ENCODE measurements at regions not wholly inside any gene's neighbourhood (a gene's known extent, or its start where the extent isn't known, plus 50 kb on each side); places are given as distances from the start of the nearest gene placed in this dataset.
"Not testable (repeated sequence)": the region's sequence is repeated elsewhere in the genome, so short reads cannot be mapped to it uniquely, and the experiment has no call there.

DNA sequence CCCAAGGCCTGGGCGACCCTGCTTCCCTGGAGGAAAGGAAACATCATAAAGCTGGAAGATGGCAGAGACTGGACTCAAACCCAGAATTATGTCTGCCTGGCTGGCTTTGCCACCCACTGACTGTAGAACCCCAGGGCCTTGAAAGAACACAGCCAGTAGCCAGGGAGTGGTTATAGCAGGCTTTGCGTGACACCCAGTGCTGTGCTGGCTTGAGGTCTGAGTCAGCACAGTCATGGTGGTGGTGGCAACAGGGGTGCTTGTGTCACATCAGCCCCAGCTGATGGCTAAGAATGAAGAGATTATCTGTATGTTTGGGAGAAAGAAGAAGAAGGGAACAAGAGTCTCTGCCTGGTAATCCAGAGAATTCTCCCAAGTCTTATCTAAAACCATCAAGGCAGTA is 178.8 kb upstream of the SPIN4 start:
- no peak overlapping the region for H4K12ac ChIP-seq (ENCODE audit: low read depth, low read length)
- H2BK5ac ChIP-seq (ENCODE audit: low read depth, low read length, poor library complexity): no peak overlapping the region
- no peak overlapping the region for H4K8ac ChIP-seq (ENCODE audit: low read depth, low read length)
- no peak overlapping the region for H2AFZ ChIP-seq (ENCODE audit: insufficient read depth, low read length, poor library complexity)
- H4K91ac ChIP-seq (ENCODE audit: low read depth, low read length): no peak overlapping the region
- no peak overlapping the region for H3K27ac ChIP-seq (ENCODE audit: low read depth, low read length)
- no CpG with 5 or more reads among the region's 2 CpGs for WGBS (ENCODE audit: extremely low coverage, insufficient coverage, insufficient read length)
- no peaks in the 10 kb centered on the region for H3K4me1 ChIP-seq (ENCODE audit: control insufficient read depth in 1 of 2, insufficient read depth in 2 of 2, low read length in 2 of 2)
- H3K79me1 ChIP-seq (ENCODE audit: low read length): no peaks in the 10 kb centered on the region
- DNase-seq: no peak
- no peak overlapping the region for H3K4me2 ChIP-seq (ENCODE audit: low read length)
- no peak overlapping the region for H3K18ac ChIP-seq (ENCODE audit: low read length)
- no peaks in the 10 kb centered on the region for H3K9me3 ChIP-seq (ENCODE audit: insufficient read depth, low read depth, low read length)
- no peaks in the 10 kb centered on the region for H3K36me3 ChIP-seq (ENCODE audit: control insufficient read depth in 1 of 2, insufficient read depth in 2 of 2, low read length in 2 of 2)
- no peaks in the 10 kb centered on the region for H3K27me3 ChIP-seq (ENCODE audit: insufficient read depth, low read length)
- peaks cover 2% of the 10 kb centered on the region for H3K79me2 ChIP-seq (ENCODE audit: control insufficient read depth, insufficient read depth, low read length, poor library complexity)
- no peak overlapping the region for H3K4ac ChIP-seq (ENCODE audit: low read depth, low read length)
- H3K9ac ChIP-seq (ENCODE audit: low read length): no peak overlapping the region
- no peak overlapping the region for H2BK12ac ChIP-seq (ENCODE audit: low read length)
- H3K23ac ChIP-seq (ENCODE audit: low read length): no peak overlapping the region
- H2AK5ac ChIP-seq (ENCODE audit: low read length): no peak overlapping the region
- H3K4me3 ChIP-seq (ENCODE audit: low read depth, low read length): no peak overlapping the region
- H2BK120ac ChIP-seq (ENCODE audit: insufficient read depth, low read length, poor library complexity): no peak overlapping the region
- no peak overlapping the region for H3K14ac ChIP-seq (ENCODE audit: low read length)

DNA sequence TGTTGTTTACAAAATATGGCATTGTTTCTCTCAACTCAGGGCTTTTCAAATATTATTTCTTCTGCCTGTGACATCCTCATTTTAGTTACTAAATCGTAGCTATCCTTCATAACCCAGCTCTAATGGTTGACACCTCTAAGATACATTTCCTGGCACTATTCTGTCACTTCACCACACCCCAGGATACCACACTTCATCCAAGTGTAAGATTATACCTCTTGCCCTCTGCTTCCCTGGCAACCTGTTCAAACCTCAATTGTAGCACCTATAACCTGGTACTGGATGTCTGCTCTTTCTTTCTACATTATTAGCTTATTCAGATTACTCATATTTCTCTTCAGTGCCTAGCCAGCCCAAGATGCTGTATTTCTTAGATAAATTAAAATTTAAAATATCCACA is 175.7 kb upstream of the SPIN4 start:
- peaks cover 2% of the 10 kb centered on the region for H3K79me2 ChIP-seq (ENCODE audit: control insufficient read depth, insufficient read depth, low read length, poor library complexity)
- no CpG with 5 or more reads among the region's 1 CpG for WGBS (ENCODE audit: extremely low coverage, insufficient coverage, insufficient read length)
- no peak overlapping the region for H3K9ac ChIP-seq (ENCODE audit: low read length)
- no peaks in the 10 kb centered on the region for H3K36me3 ChIP-seq (ENCODE audit: control insufficient read depth in 1 of 2, insufficient read depth in 2 of 2, low read length in 2 of 2)
- H3K79me1 ChIP-seq (ENCODE audit: low read length): no peaks in the 10 kb centered on the region
- DNase-seq: no peak
- H2AFZ ChIP-seq (ENCODE audit: insufficient read depth, low read length, poor library complexity): no peak overlapping the region
- H4K91ac ChIP-seq (ENCODE audit: low read depth, low read length): no peak overlapping the region
- H2AK5ac ChIP-seq (ENCODE audit: low read length): no peak overlapping the region
- no peak overlapping the region for H4K12ac ChIP-seq (ENCODE audit: low read depth, low read length)
- H3K4me3 ChIP-seq (ENCODE audit: low read depth, low read length): no peak overlapping the region
- no peak overlapping the region for H2BK120ac ChIP-seq (ENCODE audit: insufficient read depth, low read length, poor library complexity)
- no peak overlapping the region for H3K4ac ChIP-seq (ENCODE audit: low read depth, low read length)
- no peak overlapping the region for H3K27ac ChIP-seq (ENCODE audit: low read depth, low read length)
- no peaks in the 10 kb centered on the region for H3K27me3 ChIP-seq (ENCODE audit: insufficient read depth, low read length)
- H4K8ac ChIP-seq (ENCODE audit: low read depth, low read length): no peak overlapping the region
- H3K4me2 ChIP-seq (ENCODE audit: low read length): no peak overlapping the region
- no peak overlapping the region for H2BK5ac ChIP-seq (ENCODE audit: low read depth, low read length, poor library complexity)
- H3K9me3 ChIP-seq (ENCODE audit: insufficient read depth, low read depth, low read length): no peaks in the 10 kb centered on the region
- no peak overlapping the region for H2BK12ac ChIP-seq (ENCODE audit: low read length)
- H3K18ac ChIP-seq (ENCODE audit: low read length): no peak overlapping the region
- H3K23ac ChIP-seq (ENCODE audit: low read length): no peak overlapping the region
- no peaks in the 10 kb centered on the region for H3K4me1 ChIP-seq (ENCODE audit: control insufficient read depth in 1 of 2, insufficient read depth in 2 of 2, low read length in 2 of 2)
- no peak overlapping the region for H3K14ac ChIP-seq (ENCODE audit: low read length)

DNA sequence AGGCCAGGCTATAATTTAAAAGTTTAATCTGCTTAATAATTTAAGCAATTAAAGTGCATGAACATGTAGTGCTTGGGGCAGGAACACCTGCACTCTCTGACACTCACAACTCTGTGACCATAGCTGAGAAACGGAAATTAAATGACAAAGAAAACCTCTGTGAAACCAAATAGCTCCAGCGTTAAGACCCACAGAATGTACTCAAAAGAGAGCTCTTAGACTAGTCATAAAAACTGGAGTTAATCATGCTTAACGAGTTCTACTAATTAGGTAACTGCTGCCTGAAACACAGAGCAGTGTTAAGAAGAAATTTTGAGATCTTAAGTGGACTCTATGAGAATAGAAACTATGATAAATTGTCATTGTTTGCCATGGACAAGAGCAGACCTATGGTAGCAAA is 174.4 kb upstream of the SPIN4 start:
- Histone ChIP-seq H3K4ac (ENCODE audit: low read depth, low read length) (no peak overlapping the region), H3K4me1 (ENCODE audit: control insufficient read depth in 1 of 2, insufficient read depth in 2 of 2, low read length in 2 of 2) (no peaks in the 10 kb centered on the region), H4K91ac (ENCODE audit: low read depth, low read length) (no peak overlapping the region), H3K27me3 (ENCODE audit: insufficient read depth, low read length) (no peaks in the 10 kb centered on the region), H3K27ac (ENCODE audit: low read depth, low read length) (no peak overlapping the region), H2BK12ac (ENCODE audit: low read length) (no peak overlapping the region), H3K4me3 (ENCODE audit: low read depth, low read length) (no peak overlapping the region), H3K4me2 (ENCODE audit: low read length) (no peak overlapping the region), H2BK120ac (ENCODE audit: insufficient read depth, low read length, poor library complexity) (no peak overlapping the region), H3K79me1 (ENCODE audit: low read length) (no peaks in the 10 kb centered on the region), H2AFZ (ENCODE audit: insufficient read depth, low read length, poor library complexity) (no peak overlapping the region), H3K79me2 (ENCODE audit: control insufficient read depth, insufficient read depth, low read length, poor library complexity) (peaks cover 2% of the 10 kb centered on the region), H3K9me3 (ENCODE audit: insufficient read depth, low read depth, low read length) (no peaks in the 10 kb centered on the region), H4K12ac (ENCODE audit: low read depth, low read length) (no peak overlapping the region), H2AK5ac (ENCODE audit: low read length) (no peak overlapping the region), H3K36me3 (ENCODE audit: control insufficient read depth in 1 of 2, insufficient read depth in 2 of 2, low read length in 2 of 2) (no peaks in the 10 kb centered on the region), H3K14ac (ENCODE audit: low read length) (no peak overlapping the region), H4K8ac (ENCODE audit: low read depth, low read length) (no peak overlapping the region), H3K18ac (ENCODE audit: low read length) (no peak overlapping the region), H3K9ac (ENCODE audit: low read length) (no peak overlapping the region), H3K23ac (ENCODE audit: low read length) (no peak overlapping the region), H2BK5ac (ENCODE audit: low read depth, low read length, poor library complexity) (no peak overlapping the region)
- DNase-seq: no peak
- no CpG with 5 or more reads among the region's 3 CpGs for WGBS (ENCODE audit: extremely low coverage, insufficient coverage, insufficient read length)

DNA sequence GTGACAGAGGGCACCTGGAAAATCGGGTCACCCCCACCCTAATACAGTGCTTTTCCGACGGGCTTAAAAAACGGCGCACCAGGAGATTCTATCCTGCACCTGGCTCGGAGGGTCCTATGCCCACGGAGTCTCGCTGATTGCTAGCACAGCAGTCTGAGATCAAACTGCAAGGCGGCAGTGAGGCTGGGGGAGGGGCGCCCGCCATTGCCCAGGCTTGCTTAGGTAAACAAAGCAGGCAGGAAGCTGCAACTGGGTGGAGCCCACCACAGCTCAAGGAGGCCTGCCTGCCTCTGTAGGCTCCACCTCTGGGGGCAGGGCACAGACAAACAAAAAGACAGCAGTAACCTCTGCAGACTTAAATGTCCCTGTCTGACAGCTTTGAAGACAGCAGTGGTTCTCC is 168.2 kb upstream of the SPIN4 start:
- H3K27me3 ChIP-seq (ENCODE audit: insufficient read depth, low read length); H3K36me3 ChIP-seq (ENCODE audit: control insufficient read depth in 1 of 2, insufficient read depth in 2 of 2, low read length in 2 of 2); DNase-seq; H4K12ac ChIP-seq (ENCODE audit: low read depth, low read length); H3K4ac ChIP-seq (ENCODE audit: low read depth, low read length); H3K14ac ChIP-seq (ENCODE audit: low read length); H3K27ac ChIP-seq (ENCODE audit: low read depth, low read length); H3K4me3 ChIP-seq (ENCODE audit: low read depth, low read length); H3K23ac ChIP-seq (ENCODE audit: low read length); H3K79me2 ChIP-seq (ENCODE audit: control insufficient read depth, insufficient read depth, low read length, poor library complexity); H2AFZ ChIP-seq (ENCODE audit: insufficient read depth, low read length, poor library complexity); H3K9me3 ChIP-seq (ENCODE audit: insufficient read depth, low read depth, low read length); H3K4me1 ChIP-seq (ENCODE audit: control insufficient read depth in 1 of 2, insufficient read depth in 2 of 2, low read length in 2 of 2); H3K4me2 ChIP-seq (ENCODE audit: low read length); H3K9ac ChIP-seq (ENCODE audit: low read length); H2BK12ac ChIP-seq (ENCODE audit: low read length); H3K79me1 ChIP-seq (ENCODE audit: low read length); H2AK5ac ChIP-seq (ENCODE audit: low read length); H4K8ac ChIP-seq (ENCODE audit: low read depth, low read length): not testable (repeated sequence)
- no CpG with 5 or more reads among the region's 11 CpGs for WGBS (ENCODE audit: extremely low coverage, insufficient coverage, insufficient read length)
- peak overlapping the region; percentile 33 for H2BK120ac ChIP-seq (ENCODE audit: insufficient read depth, low read length, poor library complexity)
- H4K91ac ChIP-seq (ENCODE audit: low read depth, low read length): peak overlapping the region; percentile 68
- H3K18ac ChIP-seq (ENCODE audit: low read length): peak overlapping the region; percentile 75
- peak overlapping the region; percentile 40 for H2BK5ac ChIP-seq (ENCODE audit: low read depth, low read length, poor library complexity)

Data from trophoblast cell (in vitro differentiated cells and primary cell).